ENCODE measurements at regions not wholly inside any gene's neighbourhood (a gene's known extent, or its start where the extent isn't known, plus 50 kb on each side); places are given as distances from the start of the nearest gene placed in this dataset.

DNA sequence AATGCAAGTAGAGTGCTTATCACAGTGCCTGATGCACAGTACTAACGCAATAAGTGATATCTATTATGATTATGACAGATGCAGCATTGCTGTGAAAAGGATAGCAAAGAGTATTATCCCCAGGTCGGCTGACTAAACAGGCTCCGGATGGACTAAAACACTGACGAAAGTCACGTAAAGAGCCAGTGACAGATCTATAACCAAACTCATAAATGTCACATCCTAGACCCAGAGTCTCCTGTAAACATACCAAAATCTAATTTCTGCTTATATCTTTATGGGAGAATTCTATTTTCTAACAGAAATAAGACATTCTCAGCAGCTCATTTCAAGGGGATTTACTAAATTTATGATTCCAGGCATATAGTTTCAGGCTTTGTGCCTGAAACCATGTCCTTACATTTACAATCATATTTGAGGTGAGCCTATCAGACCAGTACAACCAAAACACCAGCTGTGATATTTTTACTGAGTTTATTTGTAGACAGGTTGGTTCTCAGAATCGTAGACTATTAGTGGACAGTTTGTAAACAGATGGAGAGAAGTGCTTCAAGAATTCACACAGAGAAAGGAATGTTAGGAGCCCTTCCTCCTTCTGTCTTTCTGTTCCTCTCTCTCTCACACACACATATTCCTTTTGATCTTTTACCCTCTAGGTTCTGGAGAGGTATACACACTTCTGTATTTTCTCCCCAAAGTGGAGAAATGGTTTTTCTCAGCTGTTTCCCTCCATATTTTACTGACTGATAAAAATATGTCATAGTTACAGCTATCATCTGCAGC lies 52.4 kb upstream of the WDR26 start:
- Histone ChIP-seq H3K23ac (ENCODE audit: low read length) (no peak overlapping the region), H3K27ac (ENCODE audit: low read depth, low read length) (no peak overlapping the region), H2BK120ac (ENCODE audit: insufficient read depth, low read length, poor library complexity) (no peak overlapping the region), H2AFZ (ENCODE audit: insufficient read depth, low read length, poor library complexity) (no peak overlapping the region), H3K4me2 (ENCODE audit: low read length) (no peak overlapping the region), H3K9me3 (ENCODE audit: insufficient read depth, low read depth, low read length) (no peaks in the 10 kb centered on the region), H3K36me3 (ENCODE audit: control insufficient read depth in 1 of 2, insufficient read depth in 2 of 2, low read length in 2 of 2) (no peaks in the 10 kb centered on the region), H3K14ac (ENCODE audit: low read length) (no peak overlapping the region), H3K79me2 (ENCODE audit: control insufficient read depth, insufficient read depth, low read length, poor library complexity) (no peaks in the 10 kb centered on the region), H4K91ac (ENCODE audit: low read depth, low read length) (no peak overlapping the region), H2BK12ac (ENCODE audit: low read length) (no peak overlapping the region), H3K79me1 (ENCODE audit: low read length) (no peaks in the 10 kb centered on the region), H3K18ac (ENCODE audit: low read length) (no peak overlapping the region), H3K4me1 (ENCODE audit: control insufficient read depth in 1 of 2, insufficient read depth in 2 of 2, low read length in 2 of 2) (peaks cover 0 to 4% of the 10 kb centered on the region in 2 experiments), H3K27me3 (ENCODE audit: insufficient read depth, low read length) (no peaks in the 10 kb centered on the region), H2BK5ac (ENCODE audit: low read depth, low read length, poor library complexity) (no peak overlapping the region), H3K4me3 (ENCODE audit: low read depth, low read length) (no peak overlapping the region), H3K9ac (ENCODE audit: low read length) (no peak overlapping the region), H4K12ac (ENCODE audit: low read depth, low read length) (no peak overlapping the region), H2AK5ac (ENCODE audit: low read length) (no peak overlapping the region), H4K8ac (ENCODE audit: low read depth, low read length) (no peak overlapping the region), H3K4ac (ENCODE audit: low read depth, low read length) (no peak overlapping the region)
- WGBS (ENCODE audit: extremely low coverage, insufficient coverage, insufficient read length), result no CpG with 5 or more reads among the region's 6 CpGs
- DNase-seq, result no peak

- H2AFZ ChIP-seq (ENCODE audit: insufficient read depth, low read length, poor library complexity), result no peak overlapping the region
- H2BK5ac ChIP-seq (ENCODE audit: low read depth, low read length, poor library complexity), result no peak overlapping the region
- no peaks in the 10 kb centered on the region for H3K79me2 ChIP-seq (ENCODE audit: control insufficient read depth, insufficient read depth, low read length, poor library complexity)
- no peak overlapping the region for H3K4ac ChIP-seq (ENCODE audit: low read depth, low read length)
- H4K91ac ChIP-seq (ENCODE audit: low read depth, low read length), result no peak overlapping the region
- H3K18ac ChIP-seq (ENCODE audit: low read length), result no peak overlapping the region
- H3K4me1 ChIP-seq (ENCODE audit: control insufficient read depth in 1 of 2, insufficient read depth in 2 of 2, low read length in 2 of 2), result no peaks in the 10 kb centered on the region
- no peaks in the 10 kb centered on the region for H3K36me3 ChIP-seq (ENCODE audit: control insufficient read depth in 1 of 2, insufficient read depth in 2 of 2, low read length in 2 of 2)
- H3K9me3 ChIP-seq (ENCODE audit: insufficient read depth, low read depth, low read length), result no peaks in the 10 kb centered on the region
- no peaks in the 10 kb centered on the region for H3K27me3 ChIP-seq (ENCODE audit: insufficient read depth, low read length)
- H4K8ac ChIP-seq (ENCODE audit: low read depth, low read length), result no peak overlapping the region
- no peak overlapping the region for H3K27ac ChIP-seq (ENCODE audit: low read depth, low read length)
- H2BK12ac ChIP-seq (ENCODE audit: low read length), result no peak overlapping the region
- H4K12ac ChIP-seq (ENCODE audit: low read depth, low read length), result no peak overlapping the region
- H2AK5ac ChIP-seq (ENCODE audit: low read length), result no peak overlapping the region
- no peak for DNase-seq
- WGBS (ENCODE audit: extremely low coverage, insufficient coverage, insufficient read length), result no CpG with 5 or more reads among the region's 2 CpGs
- H3K4me3 ChIP-seq (ENCODE audit: low read depth, low read length), result no peak overlapping the region
- no peaks in the 10 kb centered on the region for H3K79me1 ChIP-seq (ENCODE audit: low read length)
- H3K14ac ChIP-seq (ENCODE audit: low read length), result no peak overlapping the region
- H3K9ac ChIP-seq (ENCODE audit: low read length), result no peak overlapping the region
- no peak overlapping the region for H3K23ac ChIP-seq (ENCODE audit: low read length)
- H2BK120ac ChIP-seq (ENCODE audit: insufficient read depth, low read length, poor library complexity), result no peak overlapping the region
- H3K4me2 ChIP-seq (ENCODE audit: low read length), result no peak overlapping the region
Measured at GRCh38 chr1:224488806-224489499, 54.4 kb upstream of the WDR26 start.

GRCh38 chr1:224489534-224490365 lies 55.2 kb upstream of the WDR26 start:
- Histone ChIP-seq H2BK5ac (ENCODE audit: low read depth, low read length, poor library complexity) (no peak overlapping the region), H3K27me3 (ENCODE audit: insufficient read depth, low read length) (no peaks in the 10 kb centered on the region), H3K23ac (ENCODE audit: low read length) (no peak overlapping the region), H3K79me2 (ENCODE audit: control insufficient read depth, insufficient read depth, low read length, poor library complexity) (no peaks in the 10 kb centered on the region), H3K9me3 (ENCODE audit: insufficient read depth, low read depth, low read length) (no peaks in the 10 kb centered on the region), H3K14ac (ENCODE audit: low read length) (no peak overlapping the region), H2BK12ac (ENCODE audit: low read length) (no peak overlapping the region), H4K12ac (ENCODE audit: low read depth, low read length) (no peak overlapping the region), H4K8ac (ENCODE audit: low read depth, low read length) (no peak overlapping the region), H3K4me3 (ENCODE audit: low read depth, low read length) (no peak overlapping the region), H3K4me1 (ENCODE audit: control insufficient read depth in 1 of 2, insufficient read depth in 2 of 2, low read length in 2 of 2) (no peaks in the 10 kb centered on the region), H3K18ac (ENCODE audit: low read length) (no peak overlapping the region), H3K9ac (ENCODE audit: low read length) (no peak overlapping the region), H2BK120ac (ENCODE audit: insufficient read depth, low read length, poor library complexity) (no peak overlapping the region), H3K36me3 (ENCODE audit: control insufficient read depth in 1 of 2, insufficient read depth in 2 of 2, low read length in 2 of 2) (no peaks in the 10 kb centered on the region), H2AFZ (ENCODE audit: insufficient read depth, low read length, poor library complexity) (no peak overlapping the region), H3K27ac (ENCODE audit: low read depth, low read length) (no peak overlapping the region), H3K79me1 (ENCODE audit: low read length) (no peaks in the 10 kb centered on the region), H2AK5ac (ENCODE audit: low read length) (no peak overlapping the region), H4K91ac (ENCODE audit: low read depth, low read length) (no peak overlapping the region), H3K4ac (ENCODE audit: low read depth, low read length) (no peak overlapping the region), H3K4me2 (ENCODE audit: low read length) (no peak overlapping the region)
- WGBS (ENCODE audit: extremely low coverage, insufficient coverage, insufficient read length), result no CpG with 5 or more reads among the region's 5 CpGs
- DNase-seq, result no peak

DNA sequence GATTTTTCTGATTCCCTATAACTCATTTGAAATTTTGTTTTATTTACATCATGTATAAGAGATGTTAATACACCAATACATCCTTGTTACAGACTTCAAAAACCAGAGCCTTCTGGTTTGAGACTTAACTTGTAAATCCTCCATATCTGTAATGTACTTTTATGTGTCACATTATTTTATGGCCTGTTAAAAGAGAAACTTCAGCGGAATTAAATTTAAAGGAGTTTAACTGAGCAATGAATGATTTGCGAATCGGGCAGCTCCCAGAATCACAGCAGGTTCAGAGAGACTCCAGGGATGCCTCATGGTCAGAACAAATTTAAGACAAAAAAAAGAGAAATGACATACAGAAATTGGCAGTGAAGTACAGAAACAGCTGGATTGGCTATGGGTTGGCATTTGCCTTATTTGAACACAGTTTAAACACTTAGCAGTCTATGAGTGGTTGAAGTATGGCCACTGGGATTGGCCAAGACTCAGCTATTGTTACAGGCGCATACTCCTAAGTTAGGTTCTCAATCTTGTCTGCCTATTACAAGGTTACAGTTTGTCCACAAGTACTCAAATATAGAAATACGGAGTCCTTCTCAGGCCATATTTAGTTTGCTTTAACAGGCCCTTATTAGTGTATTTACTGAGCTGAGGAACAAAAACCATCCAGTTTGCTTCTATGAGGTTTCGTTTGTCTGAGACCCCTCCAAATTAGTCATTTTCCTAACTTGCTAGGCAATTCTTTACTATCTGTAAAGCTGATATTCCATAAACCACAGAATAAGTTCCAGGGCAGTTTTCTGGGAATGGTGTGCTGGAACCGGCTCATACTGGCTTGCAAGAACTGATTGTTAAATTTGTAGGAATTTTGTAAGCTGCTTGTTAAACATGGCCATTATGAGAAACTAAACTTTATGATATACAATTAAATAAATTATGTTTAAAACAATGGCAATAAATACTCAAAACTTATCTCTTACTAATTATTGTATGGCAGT lies 56.2 kb upstream of the WDR26 start:
- Histone ChIP-seq H4K8ac (ENCODE audit: low read depth, low read length) (no peak overlapping the region), H3K4me3 (ENCODE audit: low read depth, low read length) (no peak overlapping the region), H3K4me1 (ENCODE audit: control insufficient read depth in 1 of 2, insufficient read depth in 2 of 2, low read length in 2 of 2) (no peaks in the 10 kb centered on the region), H3K23ac (ENCODE audit: low read length) (no peak overlapping the region), H3K27me3 (ENCODE audit: insufficient read depth, low read length) (no peaks in the 10 kb centered on the region), H3K14ac (ENCODE audit: low read length) (no peak overlapping the region), H4K12ac (ENCODE audit: low read depth, low read length) (no peak overlapping the region), H3K4ac (ENCODE audit: low read depth, low read length) (no peak overlapping the region), H3K18ac (ENCODE audit: low read length) (no peak overlapping the region), H3K36me3 (ENCODE audit: control insufficient read depth in 1 of 2, insufficient read depth in 2 of 2, low read length in 2 of 2) (no peaks in the 10 kb centered on the region), H3K27ac (ENCODE audit: low read depth, low read length) (no peak overlapping the region), H2BK120ac (ENCODE audit: insufficient read depth, low read length, poor library complexity) (no peak overlapping the region), H4K91ac (ENCODE audit: low read depth, low read length) (no peak overlapping the region), H2AFZ (ENCODE audit: insufficient read depth, low read length, poor library complexity) (no peak overlapping the region), H2BK12ac (ENCODE audit: low read length) (no peak overlapping the region), H2BK5ac (ENCODE audit: low read depth, low read length, poor library complexity) (no peak overlapping the region), H3K79me2 (ENCODE audit: control insufficient read depth, insufficient read depth, low read length, poor library complexity) (no peaks in the 10 kb centered on the region), H3K79me1 (ENCODE audit: low read length) (no peaks in the 10 kb centered on the region), H3K9ac (ENCODE audit: low read length) (no peak overlapping the region), H2AK5ac (ENCODE audit: low read length) (no peak overlapping the region), H3K4me2 (ENCODE audit: low read length) (no peak overlapping the region), H3K9me3 (ENCODE audit: insufficient read depth, low read depth, low read length) (no peaks in the 10 kb centered on the region)
- DNase-seq, result no peak
- WGBS (ENCODE audit: extremely low coverage, insufficient coverage, insufficient read length), result no CpG with 5 or more reads among the region's 7 CpGs
